ENCODE measurements at regions not wholly inside any gene's neighbourhood (a gene's known extent, or its start where the extent isn't known, plus 50 kb on each side); places are given as distances from the start of the nearest gene placed in this dataset.

DNA sequence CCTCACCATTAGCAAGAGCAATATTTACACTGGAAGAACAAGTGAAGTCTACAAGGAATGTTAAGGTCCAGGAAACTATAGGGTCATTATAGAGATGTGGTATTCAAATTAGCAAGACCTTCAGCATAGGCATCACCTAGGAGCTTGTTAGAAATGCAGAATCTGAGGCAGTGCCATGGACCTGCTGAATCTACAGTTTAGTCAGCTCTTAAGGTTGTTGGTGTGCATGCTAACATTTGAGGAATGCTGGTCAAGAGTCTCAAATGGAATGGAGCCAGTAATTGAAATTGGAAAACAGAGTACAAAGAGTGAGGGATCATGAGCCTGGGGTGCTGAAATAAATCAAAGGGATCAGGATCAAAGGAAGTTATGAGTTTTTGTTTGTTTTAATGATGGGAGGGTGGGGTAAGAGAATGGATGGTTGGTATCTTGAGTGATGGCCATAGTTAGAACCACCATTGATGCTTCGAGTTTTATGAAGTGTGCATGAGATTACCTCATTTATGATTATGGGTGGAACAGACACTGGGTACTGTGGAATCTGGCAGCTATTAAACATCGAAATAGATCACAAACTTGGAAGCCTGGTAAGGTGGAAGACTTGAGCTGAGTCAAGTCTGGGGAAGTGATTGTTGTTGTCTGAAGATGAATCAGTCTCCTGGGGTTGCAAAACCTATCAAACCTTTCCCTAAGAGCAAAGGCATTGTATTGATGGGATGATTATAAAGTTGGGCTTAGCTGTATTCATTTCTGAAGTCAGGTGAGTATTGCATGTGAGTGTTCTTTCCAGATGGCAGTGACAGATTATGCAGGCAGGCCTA, 323.3 kb upstream of the E2F7 start:
- intact Hi-C loops (cut with micrococcal nuclease), result no loop called here
- Histone ChIP-seq H4K91ac (ENCODE audit: insufficient read depth, low read depth, low read length) (no peak overlapping the region), H3K4me3 (ENCODE audit: insufficient read depth, low read depth, low read length) (no peak overlapping the region), H3K79me1 (ENCODE audit: low read depth in 1 of 2, low read length in 2 of 2) (no peaks in the 10 kb centered on the region), H2BK120ac (ENCODE audit: low read depth, low read length) (no peak overlapping the region), H2AFZ (replicated peaks; ENCODE audit: low read length, poor library complexity) (no peak overlapping the region), H2BK5ac (ENCODE audit: low read depth, low read length, poor library complexity, severe bottlenecking) (no peak overlapping the region), H3K56ac (ENCODE audit: extremely low read depth, insufficient read depth, low read length) (no peak overlapping the region), H2AK5ac (ENCODE audit: low read depth, low read length) (no peak overlapping the region), H3K23ac (ENCODE audit: low read depth, low read length) (no peak overlapping the region), H2AK9ac (replicated peaks; ENCODE audit: low read depth, low read length, poor library complexity) (no peak overlapping the region), H4K5ac (ENCODE audit: low read depth, low read length) (no peak overlapping the region), H3K4me2 (ENCODE audit: low read depth, low read length) (no peak overlapping the region), H3K9me3 (ENCODE audit: control insufficient read depth, insufficient read depth, low read length) (no peaks in the 10 kb centered on the region), H3K27me3 (ENCODE audit: control insufficient read depth, insufficient read depth, low read length) (no peaks in the 10 kb centered on the region; the same call in 1 of the 2 replicates), H3K27ac (ENCODE audit: insufficient read depth, low read length) (no peak overlapping the region), H3K9me1 (ENCODE audit: insufficient read depth, low read length) (no peaks in the 10 kb centered on the region), H2BK15ac (ENCODE audit: low read depth, low read length) (no peak overlapping the region), H3K9ac (ENCODE audit: low read depth, low read length) (no peak overlapping the region), H2BK20ac (ENCODE audit: low read depth, low read length) (no peak overlapping the region), H4K20me1 (ENCODE audit: insufficient read depth, low read length) (no peaks in the 10 kb centered on the region), H3K18ac (ENCODE audit: low read depth, low read length) (no peak overlapping the region), H3K14ac (replicated peaks; ENCODE audit: low read depth, low read length) (no peak overlapping the region), H3K36me3 (ENCODE audit: control insufficient read depth, insufficient read depth, low read length) (no peaks in the 10 kb centered on the region), H4K8ac (ENCODE audit: low read depth in 2 of 2, low read length in 2 of 2) (no peak overlapping the region), H3K4ac (ENCODE audit: low read depth, low read length) (no peak overlapping the region), H3K4me1 (ENCODE audit: control insufficient read depth, insufficient read depth, low read length) (no peaks in the 10 kb centered on the region)
- TF ChIP-seq POLR2A (IDR thresholded peaks at IDR 0.05; ENCODE audit: low read depth, low read length) (no peak), USF2 (IDR thresholded peaks at IDR 0.05; ENCODE audit: low read depth, low read length) (no peak), RAD21 (IDR thresholded peaks at IDR 0.05; ENCODE audit: low read length) (no peak), CHD1 (IDR thresholded peaks at IDR 0.05; ENCODE audit: low read depth, low read length) (no peak)
- dilution Hi-C loops (cut with HindIII; ENCODE audit: low sequenced_read_pairs, unreplicated experiment), result no loop called here
- WGBS, 2 experiments (ENCODE audit: extremely low coverage in 2 of 2, insufficient read length in 1 of 2), result no CpG with 5 or more reads among the region's 2 CpGs
- ChIA-PET CTCF (interaction anchor here (1.1 kb wide), 1 partner anchor 9 kb away, joined by 4 read pairs; no protein-coding TSS in a partner anchor), POLR2A (ENCODE audit: unreplicated experiment) (no interaction called here)
- in situ Hi-C loops (cut with MboI; ENCODE audit: low sequenced_read_pairs), result no loop called here
- ATAC-seq (ENCODE audit: low read depth), result no peak
- BruUV-seq (replicated peaks), result no TSS peak
- no peak for DNase-seq

Data from IMR-90 (cell line).